ENCODE measurements at regions not wholly inside any gene's neighbourhood (a gene's known extent, or its start where the extent isn't known, plus 50 kb on each side); places are given as distances from the start of the nearest gene placed in this dataset.

- FAIRE-seq (no peak), DNase-seq (ENCODE audit: low read depth in 1 of 2, low spot score in 2 of 2) (no peak)
- Histone ChIP-seq H2BK120ac (replicated peaks; ENCODE audit: low read depth, low read length) (no peak overlapping the region), H3K79me1 (ENCODE audit: low read depth, low read length) (no peaks in the 10 kb centered on the region), H4K20me1 (replicated peaks in 1 of 2; ENCODE audit: control insufficient read depth in 1 of 2, insufficient read depth in 2 of 2, low read length in 2 of 2) (no peaks in the 10 kb centered on the region), H3K27ac (ENCODE audit: low read depth, low read length) (no peak overlapping the region), H3K9ac (replicated peaks in 1 of 4; ENCODE audit: extremely low read depth in 1 of 4, low read depth in 3 of 4, low read length in 3 of 4) (no peak overlapping the region), H3K27me3 (replicated peaks in 1 of 4; ENCODE audit: control insufficient read depth in 3 of 4, extremely low read depth in 1 of 4, insufficient read depth in 3 of 4, low read length in 3 of 4) (no peaks in the 10 kb centered on the region), H4K8ac (ENCODE audit: extremely low read depth, insufficient read depth, low read length) (no peak overlapping the region), H3K4me1 (replicated peaks in 1 of 4; ENCODE audit: control insufficient read depth in 3 of 4, insufficient read depth in 4 of 4, low read length in 3 of 4) (peaks cover 0 to 4% (median 2%) of the 10 kb centered on the region in 4 experiments; a peak in 1 of 7 replicates), H3K4me3 (ENCODE audit: extremely low read depth in 1 of 4, insufficient read depth in 2 of 4, low read depth in 3 of 4, low read length in 4 of 4) (no peak overlapping the region), H3K9me3 (ENCODE audit: insufficient read depth in 2 of 2, low read depth in 1 of 2, low read length in 1 of 2) (no peaks in the 10 kb centered on the region), H2AK5ac (ENCODE audit: low read depth, low read length) (no peak overlapping the region), H3K4me2 (ENCODE audit: insufficient read depth in 1 of 2, low read depth in 2 of 2, low read length in 2 of 2) (no peak overlapping the region), H4K5ac (ENCODE audit: insufficient read length, low read depth, low read length) (no peak overlapping the region), H2AFZ (ENCODE audit: low read length) (no peak overlapping the region), H2BK20ac (ENCODE audit: low read length) (no peak overlapping the region), H3K79me2 (ENCODE audit: control insufficient read depth in 1 of 2, insufficient read depth in 2 of 2, low read length in 2 of 2) (no peaks in the 10 kb centered on the region), H3K36me3 (ENCODE audit: control insufficient read depth in 2 of 4, insufficient read depth in 4 of 4, low read length in 3 of 4) (no peaks in the 10 kb centered on the region), H3K23me2 (ENCODE audit: low read depth, low read length) (no peaks in the 10 kb centered on the region), H3K56ac (replicated peaks; ENCODE audit: insufficient read length, low read depth, low read length) (no peak overlapping the region), H4K91ac (replicated peaks; ENCODE audit: insufficient read length, low read length) (no peak overlapping the region), H3K14ac (ENCODE audit: insufficient read length) (no peak overlapping the region), H3K18ac (ENCODE audit: extremely low read depth, low read length) (no peak overlapping the region), H2BK15ac (ENCODE audit: low read length) (no peak overlapping the region), H2BK5ac (ENCODE audit: low read depth, low read length) (no peak overlapping the region), H3K4ac (replicated peaks; ENCODE audit: insufficient read length, low read depth, low read length) (no peak overlapping the region), H3K23ac (ENCODE audit: insufficient read length) (no peak overlapping the region), H2BK12ac (ENCODE audit: low read depth, low read length) (no peak overlapping the region)
- ChIA-PET POLR2A (ENCODE audit: partially characterized antibody) (no interaction called here), CTCF (ENCODE audit: partially characterized antibody) (interaction anchor here (0.9 to 1.4 kb wide), 2 partner anchors 37 to 123 kb away, joined by 3 to 4 read pairs; no protein-coding TSS in a partner anchor)
- 89% methylated on average over 3 of the region's 3 CpGs; no CpG with 5 or more reads in 1 of the 2 experiments for WGBS, 2 experiments (ENCODE audit: extremely low coverage in 1 of 2, insufficient coverage in 1 of 2, insufficient read length in 1 of 2, insufficient replicate concordance in 2 of 2, low coverage in 1 of 2, low lambda C conversion rate in 2 of 2, missing lambda C conversion rate in 1 of 2)
- TF ChIP-seq POLR2AphosphoS5 (IDR thresholded peaks at IDR 0.05; ENCODE audit: low read depth, low read length) (no peak), BACH1 (IDR thresholded peaks at IDR 0.05; ENCODE audit: low read length) (no peak), ATF3 (IDR thresholded peaks at IDR 0.05; ENCODE audit: insufficient read depth, low read depth, low read length) (no peak), BCL11A (IDR thresholded peaks at IDR 0.05; ENCODE audit: low read depth in 2 of 2, low read length in 2 of 2) (no peak), FOSL1 (IDR thresholded peaks at IDR 0.05; ENCODE audit: insufficient read depth, low read depth, low read length) (no peak), MAX (IDR thresholded peaks at IDR 0.05) (no peak)
These were observed 194.0 kb upstream of the AHR start for GRCh38 chr7:17104419-17104818.
